Suprapubic skin (tissue), 4 donors: ENCODE measurements at regions not wholly inside any gene's neighbourhood (a gene's known extent, or its start where the extent isn't known, plus 50 kb on each side); places are given as distances from the start of the nearest gene placed in this dataset.

Source experiments
- DNase-seq, 2 donors: peaks; one replicate each; pipeline ENCODE4 v3.0.0-alpha.2; 2019; ENCODE audit warnings: low spot score in 2 of 2
- H3K27ac ChIP-seq: fragments of 200-600 bp; sonication (generic); one replicate; pipeline ENCODE4 v1.5.1; 2019
- H3K27me3 ChIP-seq: fragments of 200-600 bp; sonication (generic); one replicate; pipeline ENCODE4 v1.5.1; 2019
- H3K36me3 ChIP-seq: fragments of 200-600 bp; sonication (generic); one replicate; pipeline ENCODE4 v1.5.1; 2019
- H3K4me1 ChIP-seq: fragments of 200-600 bp; sonication (generic); one replicate; pipeline ENCODE4 v1.5.1; 2019
- H3K4me3 ChIP-seq: fragments of 200-600 bp; sonication (generic); one replicate; pipeline ENCODE4 v1.5.1; 2019; ENCODE audit warnings: mild to moderate bottlenecking
- H3K9me3 ChIP-seq: fragments of 200-600 bp; sonication (generic); one replicate; pipeline ENCODE4 v1.5.1; 2019
- EP300 ChIP-seq: sonication (generic); formaldehyde crosslinking; IDR thresholded peaks from one replicate; pipeline ENCODE4 v1.6.1; 2017; ENCODE audit warnings: antibody characterized with exemption
- POLR2A ChIP-seq, 2 donors: fragments of 450-650 bp; IDR thresholded peaks; one replicate each; pipeline ENCODE4 v1.6.1; 2017; ENCODE audit warnings: antibody characterized with exemption in 2 of 2, mild to moderate bottlenecking in 2 of 2, moderate library complexity in 2 of 2
- POLR2AphosphoS5 ChIP-seq, 3 donors: sonication (generic); formaldehyde crosslinking; IDR thresholded peaks; one replicate each; pipeline ENCODE4 v1.6.1; 2017; ENCODE audit warnings: antibody characterized with exemption in 3 of 3
- WGBS: methylation state at CpG from one replicate; pipeline ENCODE4 v1.1.5; 2018; 5-methylcytosine and 5-hydroxymethylcytosine counted together
- TF ChIP-seq, protein P1 (sequence below), 2 donors: fragments of 200-600 bp in 1 of 2; fragments of 450-650 bp in 1 of 2; sonication (generic) in 1 of 2; IDR thresholded peaks; one replicate each; pipeline ENCODE4 v1.5.1; 2016 to 2019; ENCODE audit warnings: antibody characterized with exemption in 2 of 2, mild to moderate bottlenecking in 1 of 2, moderate library complexity in 1 of 2

DNA sequence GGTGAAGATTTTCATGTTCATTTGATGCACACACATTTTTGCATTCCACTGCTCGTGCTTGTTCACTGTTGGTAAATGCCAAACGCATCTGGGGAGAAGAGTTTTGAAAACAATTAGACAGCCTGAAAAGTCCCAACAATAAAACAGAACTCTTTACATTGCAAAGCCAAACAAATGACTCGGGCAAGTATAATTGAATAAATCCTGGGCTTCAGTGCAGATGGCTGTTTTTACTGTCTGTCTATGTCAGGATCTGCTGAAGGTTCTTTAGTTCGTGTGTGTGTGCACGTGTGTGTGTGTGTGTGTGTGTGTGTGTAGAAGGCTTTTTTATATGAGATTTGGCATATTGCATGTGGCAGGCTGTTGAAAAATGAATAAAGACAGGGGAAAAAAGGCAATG, 277.5 kb upstream of the CDIN1 start:
- no peaks in the 10 kb centered on the region for H3K36me3 ChIP-seq
- no peak overlapping the region for H3K27ac ChIP-seq
- TF ChIP-seq EP300 = no peak
- TF ChIP-seq, protein P1, sequence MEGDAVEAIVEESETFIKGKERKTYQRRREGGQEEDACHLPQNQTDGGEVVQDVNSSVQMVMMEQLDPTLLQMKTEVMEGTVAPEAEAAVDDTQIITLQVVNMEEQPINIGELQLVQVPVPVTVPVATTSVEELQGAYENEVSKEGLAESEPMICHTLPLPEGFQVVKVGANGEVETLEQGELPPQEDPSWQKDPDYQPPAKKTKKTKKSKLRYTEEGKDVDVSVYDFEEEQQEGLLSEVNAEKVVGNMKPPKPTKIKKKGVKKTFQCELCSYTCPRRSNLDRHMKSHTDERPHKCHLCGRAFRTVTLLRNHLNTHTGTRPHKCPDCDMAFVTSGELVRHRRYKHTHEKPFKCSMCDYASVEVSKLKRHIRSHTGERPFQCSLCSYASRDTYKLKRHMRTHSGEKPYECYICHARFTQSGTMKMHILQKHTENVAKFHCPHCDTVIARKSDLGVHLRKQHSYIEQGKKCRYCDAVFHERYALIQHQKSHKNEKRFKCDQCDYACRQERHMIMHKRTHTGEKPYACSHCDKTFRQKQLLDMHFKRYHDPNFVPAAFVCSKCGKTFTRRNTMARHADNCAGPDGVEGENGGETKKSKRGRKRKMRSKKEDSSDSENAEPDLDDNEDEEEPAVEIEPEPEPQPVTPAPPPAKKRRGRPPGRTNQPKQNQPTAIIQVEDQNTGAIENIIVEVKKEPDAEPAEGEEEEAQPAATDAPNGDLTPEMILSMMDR (IDR thresholded peaks at IDR 0.05) = no peak
- TF ChIP-seq POLR2AphosphoS5 (IDR thresholded peaks at IDR 0.05) = no peak
- TF ChIP-seq POLR2A (IDR thresholded peaks at IDR 0.05) = no peak
- H3K27me3 ChIP-seq = no peaks in the 10 kb centered on the region
- 37% methylated on average over 5 of the region's 5 CpGs for WGBS
- H3K4me1 ChIP-seq = no peaks in the 10 kb centered on the region
- DNase-seq = no peak
- no peak overlapping the region for H3K4me3 ChIP-seq
- no peaks in the 10 kb centered on the region for H3K9me3 ChIP-seq

GRCh38 chr15:36313021-36313420, 266.4 kb upstream of the CDIN1 start:
- no peaks in the 10 kb centered on the region for H3K9me3 ChIP-seq
- WGBS = 54% methylated on average over 1 of the region's 1 CpG
- DNase-seq = no peak

GRCh38 chr15:36313736-36314280, 265.6 kb upstream of the CDIN1 start:
- Histone ChIP-seq H3K36me3 (no peaks in the 10 kb centered on the region), H3K9me3 (no peaks in the 10 kb centered on the region), H3K27ac (no peak overlapping the region), H3K4me3 (no peak overlapping the region), H3K27me3 (no peaks in the 10 kb centered on the region), H3K4me1 (no peaks in the 10 kb centered on the region)
- WGBS = 77% methylated on average over 2 of the region's 2 CpGs
- no peak for DNase-seq
- TF ChIP-seq POLR2A (IDR thresholded peaks at IDR 0.05) = no peak
- TF ChIP-seq POLR2AphosphoS5 (IDR thresholded peaks at IDR 0.05) = no peak
- TF ChIP-seq, protein P1 (IDR thresholded peaks at IDR 0.05) = no peak
- TF ChIP-seq EP300 = no peak

More at GRCh38 chr15:36313021-36313420, 266.4 kb upstream of the CDIN1 start:
- H3K4me3 ChIP-seq = no peak overlapping the region
- no peaks in the 10 kb centered on the region for H3K4me1 ChIP-seq
- H3K27me3 ChIP-seq = no peaks in the 10 kb centered on the region
- no peak overlapping the region for H3K27ac ChIP-seq
- TF ChIP-seq POLR2A (IDR thresholded peaks at IDR 0.05) (no peak), POLR2AphosphoS5 (IDR thresholded peaks at IDR 0.05) (no peak), EP300 (no peak)
- TF ChIP-seq, protein P1 (IDR thresholded peaks at IDR 0.05) = no peak
- no peaks in the 10 kb centered on the region for H3K36me3 ChIP-seq

DNA sequence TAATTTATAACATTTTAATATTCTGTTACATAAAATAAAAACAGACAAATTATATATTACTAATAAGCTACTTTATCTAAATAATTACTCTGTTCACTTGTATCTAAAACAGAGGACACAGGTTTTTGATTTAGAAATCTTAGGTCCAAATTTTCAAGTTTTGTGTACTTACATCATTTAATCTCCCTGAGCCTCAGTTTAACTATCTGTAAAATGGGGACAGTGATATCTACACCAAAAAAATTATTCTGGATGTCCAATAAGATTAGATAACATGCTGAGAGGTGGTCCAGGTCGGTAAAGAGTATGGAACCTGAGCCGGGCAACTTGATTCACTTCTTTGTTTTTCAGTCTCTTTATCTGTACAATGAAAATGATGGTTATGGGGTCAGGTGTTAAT, 263.8 kb upstream of the CDIN1 start:
- WGBS = 98% methylated on average over 2 of the region's 2 CpGs
- Histone ChIP-seq H3K9me3 (no peaks in the 10 kb centered on the region), H3K4me1 (no peaks in the 10 kb centered on the region), H3K36me3 (no peaks in the 10 kb centered on the region), H3K4me3 (no peak overlapping the region), H3K27ac (no peak overlapping the region), H3K27me3 (no peaks in the 10 kb centered on the region)
- DNase-seq = no peak
- TF ChIP-seq, protein P1 (IDR thresholded peaks at IDR 0.05) = no peak

GRCh38 chr15:36323615-36324014, 255.8 kb upstream of the CDIN1 start:
- H3K27me3 ChIP-seq = no peaks in the 10 kb centered on the region
- H3K4me3 ChIP-seq = no peak overlapping the region
- WGBS = 93% methylated on average over 3 of the region's 3 CpGs
- H3K36me3 ChIP-seq = no peaks in the 10 kb centered on the region
- H3K4me1 ChIP-seq = no peaks in the 10 kb centered on the region
- no peak for DNase-seq
- H3K27ac ChIP-seq = no peak overlapping the region
- TF ChIP-seq EP300 = no peak
- TF ChIP-seq POLR2A (IDR thresholded peaks at IDR 0.05) = no peak
- TF ChIP-seq, protein P1 (IDR thresholded peaks at IDR 0.05) = no peak
- no peak for TF ChIP-seq POLR2AphosphoS5 (IDR thresholded peaks at IDR 0.05)
- H3K9me3 ChIP-seq = no peaks in the 10 kb centered on the region
